KMS-11 (cell line): ENCODE measurements at regions not wholly inside any gene's neighbourhood (a gene's known extent, or its start where the extent isn't known, plus 50 kb on each side); places are given as distances from the start of the nearest gene placed in this dataset.
"Not testable (repeated sequence)": the region's sequence is repeated elsewhere in the genome, so short reads cannot be mapped to it uniquely, and the experiment has no call there.

Experiments
- H2AFZ ChIP-seq: fragments of 200-600 bp; sonication (generic); 2 replicates; pipeline ENCODE4 v1.6.1; 2016; ENCODE audit warnings: antibody characterized with exemption, mixed run types, low read depth
- H3K27ac ChIP-seq: fragments of 200-600 bp; sonication (generic); 2 replicates; pipeline ENCODE4 v1.6.1; 2016; ENCODE audit warnings: mild to moderate bottlenecking, mixed run types
- H3K27me3 ChIP-seq: fragments of 200-600 bp; sonication (generic); 2 replicates; pipeline ENCODE4 v1.6.1; 2017; ENCODE audit warnings: mild to moderate bottlenecking, low read depth, mixed run types, moderate library complexity; ENCODE audit not compliant: insufficient read depth
- H3K36me3 ChIP-seq: fragments of 200-600 bp; sonication (generic); 2 replicates; pipeline ENCODE4 v1.6.1; 2017; ENCODE audit warnings: mild to moderate bottlenecking, mixed run types; ENCODE audit not compliant: insufficient read depth
- H3K4me1 ChIP-seq: fragments of 200-600 bp; sonication (generic); 2 replicates; pipeline ENCODE4 v1.6.1; 2016; ENCODE audit warnings: mild to moderate bottlenecking, low read depth, mixed run types; ENCODE audit not compliant: poor library complexity, severe bottlenecking
- H3K4me2 ChIP-seq: fragments of 200-600 bp; sonication (generic); 2 replicates; pipeline ENCODE4 v1.7.0; 2016; ENCODE audit warnings: mild to moderate bottlenecking, mixed run types
- H3K4me3 ChIP-seq: fragments of 200-600 bp; sonication (generic); IDR thresholded peaks from 2 replicates; pipeline ENCODE4 v1.6.1; 2017; ENCODE audit warnings: low read depth, low read length, mixed read lengths; ENCODE audit not compliant: insufficient read depth
- H3K79me2 ChIP-seq: fragments of 200-600 bp; sonication (generic); 2 replicates; pipeline ENCODE4 v1.6.1; 2016; ENCODE audit warnings: low read depth, mixed run types; ENCODE audit not compliant: insufficient read depth
- H3K9ac ChIP-seq: fragments of 200-600 bp; sonication (generic); 2 replicates; pipeline ENCODE4 v1.6.1; 2016; ENCODE audit warnings: mild to moderate bottlenecking, mixed run types
- H4K20me1 ChIP-seq: fragments of 200-600 bp; sonication (generic); 2 replicates; pipeline ENCODE4 v1.6.1; 2016; ENCODE audit warnings: mild to moderate bottlenecking, mixed run types; ENCODE audit not compliant: insufficient read depth
- TF ChIP-seq, protein P1 (sequence below): fragments of 200-600 bp; sonication (generic); conservative IDR thresholded peaks from 2 replicates; pipeline ENCODE4 v1.6.1; 2017; ENCODE audit warnings: low read depth, mild to moderate bottlenecking, antibody characterized with exemption, low read length, moderate library complexity, mixed read lengths

DNA sequence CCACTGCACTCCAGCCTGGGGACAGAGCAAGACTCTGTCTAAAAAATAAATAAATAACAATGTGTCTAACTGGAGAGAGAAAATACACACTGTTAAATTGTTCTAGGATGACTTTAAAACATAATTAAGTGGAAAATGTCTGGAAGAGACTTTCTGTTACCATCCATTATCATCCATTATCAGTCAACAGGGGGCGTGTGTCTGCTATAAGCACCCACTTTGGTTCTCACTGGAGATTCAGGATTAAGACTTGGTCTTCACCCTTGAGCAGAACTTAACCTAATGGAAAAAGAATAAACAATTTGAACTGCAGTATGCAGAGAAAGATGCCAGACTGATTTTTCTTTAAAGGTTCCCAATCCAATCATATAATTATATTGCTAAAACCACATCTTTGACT lies 999.8 kb upstream of the GYPC start:
- no peaks in the 10 kb centered on the region for H3K27me3 ChIP-seq
- no peak overlapping the region for H3K27ac ChIP-seq
- no peak overlapping the region for H3K4me3 ChIP-seq

GRCh38 chr2:125658583-125658982 lies 997.4 kb upstream of the GYPC start:
- H3K4me1 ChIP-seq, result no peaks in the 10 kb centered on the region
- TF ChIP-seq, protein P1, sequence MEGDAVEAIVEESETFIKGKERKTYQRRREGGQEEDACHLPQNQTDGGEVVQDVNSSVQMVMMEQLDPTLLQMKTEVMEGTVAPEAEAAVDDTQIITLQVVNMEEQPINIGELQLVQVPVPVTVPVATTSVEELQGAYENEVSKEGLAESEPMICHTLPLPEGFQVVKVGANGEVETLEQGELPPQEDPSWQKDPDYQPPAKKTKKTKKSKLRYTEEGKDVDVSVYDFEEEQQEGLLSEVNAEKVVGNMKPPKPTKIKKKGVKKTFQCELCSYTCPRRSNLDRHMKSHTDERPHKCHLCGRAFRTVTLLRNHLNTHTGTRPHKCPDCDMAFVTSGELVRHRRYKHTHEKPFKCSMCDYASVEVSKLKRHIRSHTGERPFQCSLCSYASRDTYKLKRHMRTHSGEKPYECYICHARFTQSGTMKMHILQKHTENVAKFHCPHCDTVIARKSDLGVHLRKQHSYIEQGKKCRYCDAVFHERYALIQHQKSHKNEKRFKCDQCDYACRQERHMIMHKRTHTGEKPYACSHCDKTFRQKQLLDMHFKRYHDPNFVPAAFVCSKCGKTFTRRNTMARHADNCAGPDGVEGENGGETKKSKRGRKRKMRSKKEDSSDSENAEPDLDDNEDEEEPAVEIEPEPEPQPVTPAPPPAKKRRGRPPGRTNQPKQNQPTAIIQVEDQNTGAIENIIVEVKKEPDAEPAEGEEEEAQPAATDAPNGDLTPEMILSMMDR, result no peak
- H4K20me1 ChIP-seq, result no peaks in the 10 kb centered on the region
- no peaks in the 10 kb centered on the region for H3K27me3 ChIP-seq
- no peak overlapping the region for H3K9ac ChIP-seq
- no peak overlapping the region for H3K4me3 ChIP-seq
- no peak overlapping the region for H2AFZ ChIP-seq
- H3K4me2 ChIP-seq, result no peak overlapping the region
- no peaks in the 10 kb centered on the region for H3K36me3 ChIP-seq
- no peak overlapping the region for H3K27ac ChIP-seq
- no peaks in the 10 kb centered on the region for H3K79me2 ChIP-seq

More for the DNA sequence above, 999.8 kb upstream of the GYPC start:
- Histone ChIP-seq H3K9ac (no peak overlapping the region), H4K20me1 (no peaks in the 10 kb centered on the region), H3K4me2 (no peak overlapping the region), H3K36me3 (no peaks in the 10 kb centered on the region), H2AFZ (no peak overlapping the region), H3K4me1 (no peaks in the 10 kb centered on the region), H3K79me2 (no peaks in the 10 kb centered on the region)
- TF ChIP-seq, protein P1, result no peak

- not testable (repeated sequence) for H3K27ac ChIP-seq, H3K27me3 ChIP-seq, H2AFZ ChIP-seq, H3K79me2 ChIP-seq, H4K20me1 ChIP-seq, H3K4me1 ChIP-seq, H3K4me3 ChIP-seq, H3K36me3 ChIP-seq, H3K4me2 ChIP-seq, H3K9ac ChIP-seq
Measured at GRCh38 chr2:125660369-125660768, 995.6 kb upstream of the GYPC start.

DNA sequence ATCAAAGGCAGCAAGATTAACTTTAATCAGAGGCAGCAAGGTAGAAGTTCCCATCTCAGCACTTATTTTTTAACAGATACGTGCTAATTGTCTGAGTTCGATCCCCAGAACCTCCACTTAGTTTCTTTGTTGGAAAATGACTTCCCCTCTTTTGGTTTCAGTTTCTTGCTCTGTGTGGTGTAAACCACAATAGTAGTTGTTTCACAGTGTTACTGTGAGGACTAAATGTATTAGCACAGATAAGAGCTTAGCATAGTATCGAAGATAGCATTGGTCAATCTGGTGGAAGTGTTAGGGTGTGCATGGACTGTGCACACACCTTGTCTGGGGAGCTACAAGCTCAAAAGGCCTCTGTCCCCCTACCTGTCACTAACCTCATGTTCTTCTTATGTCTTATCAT lies 988.3 kb upstream of the GYPC start:
- Histone ChIP-seq H2AFZ (no peak overlapping the region), H4K20me1 (no peaks in the 10 kb centered on the region), H3K36me3 (no peaks in the 10 kb centered on the region), H3K4me2 (no peak overlapping the region), H3K27me3 (no peaks in the 10 kb centered on the region), H3K4me1 (peaks cover 15% of the 10 kb centered on the region), H3K9ac (no peak overlapping the region), H3K4me3 (no peak overlapping the region), H3K27ac (no peak overlapping the region), H3K79me2 (no peaks in the 10 kb centered on the region)
- TF ChIP-seq, protein P1, result no peak

- no peaks in the 10 kb centered on the region for H3K79me2 ChIP-seq
- TF ChIP-seq, protein P1, result no peak
- no peaks in the 10 kb centered on the region for H3K4me1 ChIP-seq
- no peak overlapping the region for H3K9ac ChIP-seq
- H3K27ac ChIP-seq, result no peak overlapping the region
- no peaks in the 10 kb centered on the region for H4K20me1 ChIP-seq
- no peaks in the 10 kb centered on the region for H3K36me3 ChIP-seq
- H3K4me3 ChIP-seq, result no peak overlapping the region
- no peaks in the 10 kb centered on the region for H3K27me3 ChIP-seq
- no peak overlapping the region for H2AFZ ChIP-seq
- no peak overlapping the region for H3K4me2 ChIP-seq
Measured at GRCh38 chr2:125679903-125680302, 976.1 kb upstream of the GYPC start.
